ENCODE measurements at regions not wholly inside any gene's neighbourhood (a gene's known extent, or its start where the extent isn't known, plus 50 kb on each side); places are given as distances from the start of the nearest gene placed in this dataset.

GRCh38 chr20:57783956-57784837 is 74.4 kb upstream of the PMEPA1 start:
- TF ChIP-seq CTCF (IDR thresholded peaks at IDR 0.05): no peak
- no peak for TF ChIP-seq POLR2A (IDR thresholded peaks at IDR 0.05)

All from uterus (tissue), 2 donors.